ENCODE measurements at regions not wholly inside any gene's neighbourhood (a gene's known extent, or its start where the extent isn't known, plus 50 kb on each side); places are given as distances from the start of the nearest gene placed in this dataset.
"Not testable (repeated sequence)": the region's sequence is repeated elsewhere in the genome, so short reads cannot be mapped to it uniquely, and the experiment has no call there.

- no peak for TF ChIP-seq EZH2phosphoT487 (IDR thresholded peaks at IDR 0.05; ENCODE audit: borderline replicate concordance, low read depth, low read length)
- no peak for TF ChIP-seq CTCF (conservative IDR thresholded peaks at IDR 0.05; ENCODE audit: low read length)
- CTCF ChIA-PET (ENCODE audit: unreplicated experiment), result no interaction called here
- no TSS peak for BruUV-seq (replicated peaks)
These were observed 81.6 kb upstream of the XYLT1 start for GRCh38 chr16:17552351-17552750.

GRCh38 chr16:17551682-17552081 is 80.9 kb upstream of the XYLT1 start:
- H3K9me3 ChIP-seq (ENCODE audit: low read length); H3K4me1 ChIP-seq (ENCODE audit: insufficient read depth, low read length, poor library complexity, severe bottlenecking); H3K4me2 ChIP-seq (ENCODE audit: low read length); DNase-seq (ENCODE audit: low spot score); H3K27ac ChIP-seq (ENCODE audit: low read depth, low read length, poor library complexity, severe bottlenecking); intact Hi-C loops (cut with micrococcal nuclease; ENCODE audit: unreplicated experiment); H3K4me3 ChIP-seq (ENCODE audit: low read depth, low read length, poor library complexity, severe bottlenecking); H3K79me2 ChIP-seq (ENCODE audit: insufficient read depth, low read depth, low read length); POLR2A ChIA-PET; CTCF ChIA-PET (ENCODE audit: unreplicated experiment); H3K9me2 ChIP-seq (ENCODE audit: insufficient read depth, low read length); H3K36me3 ChIP-seq (ENCODE audit: insufficient read depth, low read length); BruUV-seq (replicated peaks); H4K20me1 ChIP-seq (ENCODE audit: insufficient read depth, low read length); H2AFZ ChIP-seq (ENCODE audit: low read length): not testable (repeated sequence)

More at GRCh38 chr16:17552351-17552750, 81.6 kb upstream of the XYLT1 start:
- Histone ChIP-seq H3K27ac (ENCODE audit: low read depth, low read length, poor library complexity, severe bottlenecking) (no peak overlapping the region), H3K4me3 (ENCODE audit: low read depth, low read length, poor library complexity, severe bottlenecking) (no peak overlapping the region), H3K4me1 (ENCODE audit: insufficient read depth, low read length, poor library complexity, severe bottlenecking) (no peaks in the 10 kb centered on the region), H3K4me2 (ENCODE audit: low read length) (no peak overlapping the region), H3K36me3 (ENCODE audit: insufficient read depth, low read length) (no peaks in the 10 kb centered on the region), H3K9me3 (ENCODE audit: low read length) (no peaks in the 10 kb centered on the region), H3K79me2 (ENCODE audit: insufficient read depth, low read depth, low read length) (no peaks in the 10 kb centered on the region), H3K9me2 (ENCODE audit: insufficient read depth, low read length) (no peaks in the 10 kb centered on the region), H2AFZ (ENCODE audit: low read length) (no peak overlapping the region), H4K20me1 (ENCODE audit: insufficient read depth, low read length) (no peaks in the 10 kb centered on the region)
- POLR2A ChIA-PET, result no interaction called here
- intact Hi-C loops (cut with micrococcal nuclease; ENCODE audit: unreplicated experiment), result no loop called here
- no peak for DNase-seq (ENCODE audit: low spot score)

GRCh38 chr16:17548825-17549224 is 78.1 kb upstream of the XYLT1 start:
- CTCF ChIA-PET (ENCODE audit: unreplicated experiment), result no interaction called here
- no peak for DNase-seq (ENCODE audit: low spot score)

More at GRCh38 chr16:17548825-17549224, 78.1 kb upstream of the XYLT1 start:
- Histone ChIP-seq H2AFZ (ENCODE audit: low read length) (no peak overlapping the region), H3K27ac (ENCODE audit: low read depth, low read length, poor library complexity, severe bottlenecking) (no peak overlapping the region), H3K4me2 (ENCODE audit: low read length) (no peak overlapping the region), H3K36me3 (ENCODE audit: insufficient read depth, low read length) (no peaks in the 10 kb centered on the region), H3K4me3 (ENCODE audit: low read depth, low read length, poor library complexity, severe bottlenecking) (no peak overlapping the region), H3K9me3 (ENCODE audit: low read length) (no peaks in the 10 kb centered on the region), H3K4me1 (ENCODE audit: insufficient read depth, low read length, poor library complexity, severe bottlenecking) (no peaks in the 10 kb centered on the region), H3K79me2 (ENCODE audit: insufficient read depth, low read depth, low read length) (no peaks in the 10 kb centered on the region), H3K9me2 (ENCODE audit: insufficient read depth, low read length) (no peaks in the 10 kb centered on the region), H4K20me1 (ENCODE audit: insufficient read depth, low read length) (no peaks in the 10 kb centered on the region)
- POLR2A ChIA-PET, result no interaction called here
- TF ChIP-seq CTCF (conservative IDR thresholded peaks at IDR 0.05; ENCODE audit: low read length) (no peak), EZH2phosphoT487 (IDR thresholded peaks at IDR 0.05; ENCODE audit: borderline replicate concordance, low read depth, low read length) (no peak)
- no TSS peak for BruUV-seq (replicated peaks)
- intact Hi-C loops (cut with micrococcal nuclease; ENCODE audit: unreplicated experiment), result no loop called here
